ENCODE measurements at regions not wholly inside any gene's neighbourhood (a gene's known extent, or its start where the extent isn't known, plus 50 kb on each side); places are given as distances from the start of the nearest gene placed in this dataset.
"Not testable (repeated sequence)": the region's sequence is repeated elsewhere in the genome, so short reads cannot be mapped to it uniquely, and the experiment has no call there.

- ATAC-seq (no peak), DNase-seq (ENCODE audit: low spot score) (no peak)
These were observed 896.5 kb upstream of the PABPC4L start for GRCh38 chr4:135098061-135098460.

GRCh38 chr4:135073389-135073788 lies 871.8 kb upstream of the PABPC4L start:
- no peak for ATAC-seq
- no peak for DNase-seq (ENCODE audit: low spot score)

GRCh38 chr4:135072553-135072952 lies 871.0 kb upstream of the PABPC4L start:
- DNase-seq (ENCODE audit: low spot score) = no peak
- ATAC-seq = no peak

- ATAC-seq = no peak
- DNase-seq (ENCODE audit: low spot score) = no peak
These were observed 863.8 kb upstream of the PABPC4L start for GRCh38 chr4:135065366-135065765.

- no peak for DNase-seq (ENCODE audit: low spot score)
- no peak for ATAC-seq
These were observed 848.6 kb upstream of the PABPC4L start for GRCh38 chr4:135050086-135050717.

DNA sequence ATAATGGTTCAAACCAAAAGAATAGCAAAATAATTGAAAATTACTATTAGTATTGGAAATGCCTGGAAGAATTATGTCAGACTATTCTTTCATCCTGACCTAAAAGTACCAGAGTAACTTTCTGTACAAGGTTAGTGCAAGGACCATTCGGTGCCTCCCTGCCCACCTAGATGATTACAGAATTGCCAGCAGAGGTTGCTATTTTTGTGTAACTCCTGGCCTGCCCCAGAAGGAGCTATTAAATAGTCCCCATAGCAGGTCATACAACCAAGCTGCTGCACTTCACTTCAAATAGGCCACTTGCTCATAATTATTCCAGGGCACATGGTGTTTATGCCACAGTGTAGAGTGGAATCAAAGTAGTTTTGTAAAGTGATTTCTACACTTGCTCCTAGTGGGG lies 831.1 kb upstream of the PABPC4L start:
- no peak for DNase-seq (ENCODE audit: low spot score)

GRCh38 chr4:135015771-135016170 lies 814.2 kb upstream of the PABPC4L start:
- ATAC-seq (no peak), DNase-seq (ENCODE audit: low spot score) (no peak)

More for the DNA sequence above, 831.1 kb upstream of the PABPC4L start:
- ATAC-seq = no peak

GRCh38 chr4:135007400-135007799 lies 805.8 kb upstream of the PABPC4L start:
- no peak for DNase-seq (ENCODE audit: low spot score)
- no peak for ATAC-seq

DNA sequence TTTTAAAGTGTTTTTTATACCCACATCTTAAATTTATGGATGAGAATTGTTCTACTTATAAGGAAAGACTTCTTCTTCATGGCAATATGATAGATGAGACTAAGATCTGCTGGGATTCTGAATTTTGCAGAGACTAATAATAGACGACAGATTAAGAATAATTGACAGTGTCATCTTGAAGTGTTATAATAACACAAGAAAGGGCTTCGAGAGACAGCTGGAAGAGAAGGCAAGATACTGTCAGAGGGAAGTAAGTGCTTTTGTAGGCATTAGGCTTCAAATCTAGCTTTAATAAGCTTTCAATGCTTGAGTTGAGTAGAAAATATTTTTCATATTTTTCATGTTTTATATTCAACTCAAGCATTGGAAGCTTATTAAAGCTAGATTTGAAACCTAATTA lies 797.6 kb upstream of the PABPC4L start:
- no peak for ATAC-seq
- DNase-seq (ENCODE audit: low spot score) = no peak

DNA sequence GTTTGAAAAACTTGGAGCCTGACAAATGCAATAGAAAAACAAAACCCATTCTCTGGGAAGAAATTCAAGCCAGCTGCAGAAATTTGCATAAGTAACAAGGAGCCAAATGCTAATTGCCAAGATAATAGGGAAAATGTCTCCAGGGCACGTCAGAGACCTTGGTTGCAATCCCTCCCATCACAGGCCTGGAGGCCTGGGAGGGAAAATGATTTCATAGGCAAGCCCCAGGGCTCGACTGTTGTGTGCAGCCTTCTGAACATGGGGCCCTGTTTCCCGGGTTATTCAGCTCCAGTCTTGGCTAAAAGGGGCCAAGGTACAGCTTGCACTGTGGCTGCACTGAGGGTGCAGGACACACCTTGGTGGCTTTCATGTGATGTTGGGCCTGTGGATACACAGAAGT lies 760.4 kb upstream of the PABPC4L start:
- ATAC-seq (no peak), DNase-seq (ENCODE audit: low spot score) (no peak)

DNA sequence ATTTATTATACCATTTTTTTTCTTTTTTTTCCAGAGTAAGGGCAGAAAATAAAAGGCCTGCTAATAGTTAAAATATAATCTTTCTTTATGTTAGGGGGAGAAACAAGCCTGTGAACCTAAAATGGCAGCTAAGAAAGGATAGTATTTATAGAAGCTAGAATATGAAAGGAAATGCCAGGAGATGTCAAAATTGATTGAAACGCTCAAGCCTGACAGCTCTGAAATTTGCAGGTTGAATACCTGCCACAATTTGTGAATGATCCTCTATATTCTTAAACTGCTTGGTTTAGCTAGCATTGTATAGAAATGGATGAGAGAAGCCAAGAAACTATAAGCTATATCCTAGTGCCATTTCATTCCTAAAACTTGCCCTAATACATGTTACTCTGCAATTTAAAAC lies 757.3 kb upstream of the PABPC4L start:
- no peak for ATAC-seq
- DNase-seq (ENCODE audit: low spot score) = no peak

GRCh38 chr4:134955059-134955458 lies 753.5 kb upstream of the PABPC4L start:
- no peak for DNase-seq (ENCODE audit: low spot score)
- ATAC-seq = no peak

DNA sequence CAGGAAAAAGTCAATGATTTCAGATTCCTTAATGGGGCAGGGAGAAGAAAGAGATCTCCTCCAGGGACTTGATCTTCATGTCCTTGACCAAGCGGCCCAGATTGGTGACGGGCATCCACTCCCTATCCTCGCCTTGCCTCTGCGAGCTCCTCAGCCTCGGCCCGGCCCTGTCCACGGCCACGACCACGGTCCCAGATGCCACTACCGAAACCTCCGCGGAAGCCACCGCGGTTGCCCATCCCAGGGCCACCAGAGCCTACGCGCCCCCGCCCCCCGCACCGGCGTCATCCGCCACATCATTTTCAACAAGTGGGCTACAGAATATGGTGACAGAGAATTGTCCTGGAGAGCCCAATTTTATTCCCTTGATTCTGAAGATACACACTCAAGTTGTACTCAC lies 751.2 kb upstream of the PABPC4L start:
- no peak for ATAC-seq
- DNase-seq (ENCODE audit: low spot score) = no peak

DNA sequence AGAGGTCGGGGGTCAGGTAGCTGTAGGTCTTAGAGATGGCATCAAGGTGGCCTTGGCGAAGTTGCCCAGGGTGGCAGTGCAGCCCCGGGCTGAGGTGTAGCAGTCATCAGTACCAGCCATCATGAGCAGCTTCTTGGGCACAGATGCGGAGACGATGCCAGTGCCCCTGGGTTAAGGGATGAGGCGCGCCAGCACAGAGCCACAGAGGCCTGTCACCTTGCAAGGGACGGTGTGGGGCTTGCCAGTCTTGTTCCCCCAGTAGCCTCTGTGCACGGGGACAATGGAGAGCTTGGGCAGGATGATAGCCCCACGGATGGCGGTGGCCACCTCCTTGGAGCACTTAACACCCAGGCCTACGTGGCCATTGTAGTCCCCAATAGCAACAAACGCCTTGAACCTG lies 750.7 kb upstream of the PABPC4L start:
- ATAC-seq (no peak), DNase-seq (ENCODE audit: low spot score) (no peak)

DNA sequence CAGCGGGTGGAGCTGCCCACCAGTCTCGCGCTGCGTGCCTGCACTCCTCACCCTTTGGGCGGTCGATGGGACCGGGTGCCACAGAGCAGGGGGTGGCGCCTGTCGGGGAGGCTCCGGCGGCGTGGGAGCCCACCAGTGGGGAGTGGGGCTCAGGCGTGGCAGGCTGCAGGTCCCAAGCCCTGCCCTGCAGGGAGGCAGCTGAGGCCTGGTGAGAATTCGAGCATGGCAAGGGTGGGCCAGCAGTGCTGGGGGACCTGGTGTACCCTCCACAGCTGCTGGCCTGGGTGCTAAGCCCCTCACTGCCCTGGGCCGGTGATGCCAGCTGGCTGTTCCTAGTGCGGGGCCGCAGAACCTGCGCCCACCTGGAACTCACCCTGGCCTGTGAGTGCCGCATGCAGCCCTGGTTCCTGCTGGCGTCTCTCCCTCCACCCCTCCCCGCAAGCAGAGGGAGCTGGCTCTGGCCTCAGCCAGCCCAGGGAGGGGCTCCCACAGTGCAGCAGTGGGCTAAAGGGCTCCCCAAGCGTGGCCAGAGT lies 746.6 kb upstream of the PABPC4L start:
- DNase-seq (ENCODE audit: low spot score) (no peak), ATAC-seq (no peak)

GRCh38 chr4:134944115-134944514 lies 742.5 kb upstream of the PABPC4L start:
- ATAC-seq = no peak
- DNase-seq (ENCODE audit: low spot score) = no peak

GRCh38 chr4:134936014-134936413 lies 734.4 kb upstream of the PABPC4L start:
- ATAC-seq = no peak

DNA sequence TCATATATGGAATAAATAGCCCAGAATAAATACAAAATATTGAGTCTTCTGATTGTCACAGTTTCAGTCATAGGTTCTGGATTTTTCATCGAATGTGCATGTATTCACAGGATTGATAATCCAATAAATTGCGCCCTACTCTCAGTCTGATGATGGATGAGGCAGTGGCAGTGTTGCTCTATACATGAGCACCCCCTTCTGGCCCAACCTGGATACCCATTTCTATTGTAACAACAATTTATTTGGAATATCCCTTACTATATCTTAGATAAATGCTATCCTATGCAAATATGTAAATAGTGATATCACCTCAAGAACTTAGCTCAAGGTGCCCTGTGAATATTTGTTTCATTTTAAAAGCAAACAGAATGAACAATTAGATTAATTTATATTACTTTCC lies 733.7 kb upstream of the PABPC4L start:
- ATAC-seq = no peak
- no peak for DNase-seq (ENCODE audit: low spot score)

More at GRCh38 chr4:134936014-134936413, 734.4 kb upstream of the PABPC4L start:
- no peak for DNase-seq (ENCODE audit: low spot score)

GRCh38 chr4:134934036-134934808 lies 732.6 kb upstream of the PABPC4L start:
- DNase-seq (ENCODE audit: low spot score) (no peak), ATAC-seq (no peak)

DNA sequence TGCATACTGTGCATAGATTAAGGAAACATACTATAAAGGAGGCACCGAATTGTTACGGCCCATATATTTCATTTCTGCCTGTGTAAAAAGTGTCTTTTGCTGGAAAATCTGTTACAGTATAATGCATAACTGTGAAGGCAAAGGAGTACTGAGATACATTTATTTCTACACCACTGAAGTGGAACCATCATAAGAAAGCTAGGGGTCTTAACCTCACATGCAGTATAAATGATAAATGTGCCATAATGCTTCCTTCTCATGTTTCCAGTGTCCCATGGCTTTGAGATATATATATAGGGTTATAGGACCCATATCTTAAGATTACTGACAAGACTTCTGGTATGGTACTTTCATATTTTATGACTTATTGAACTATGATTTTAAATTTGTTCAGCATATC lies 713.8 kb upstream of the PABPC4L start:
- DNase-seq (ENCODE audit: low spot score) (no peak), ATAC-seq (no peak)

DNA sequence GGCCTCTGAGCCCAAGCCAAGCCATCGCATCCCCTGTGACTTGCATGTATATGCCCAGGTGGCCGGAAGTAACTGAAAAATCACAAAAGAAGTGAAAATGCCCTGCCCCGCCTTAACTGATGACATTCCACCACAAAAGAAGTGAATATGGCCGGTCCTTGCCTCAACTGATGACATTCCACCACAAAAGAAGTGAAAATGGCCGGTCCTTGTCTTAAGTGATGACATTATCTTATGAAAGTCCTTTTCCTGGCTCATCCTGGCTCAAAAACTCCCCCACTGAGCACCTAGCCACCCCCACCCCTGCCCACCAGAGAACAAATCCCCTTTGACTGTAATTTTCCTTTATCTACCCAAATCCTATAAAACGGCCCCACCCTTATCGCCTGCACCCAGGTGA lies 712.7 kb upstream of the PABPC4L start:
- ATAC-seq; DNase-seq (ENCODE audit: low spot score): not testable (repeated sequence)

DNA sequence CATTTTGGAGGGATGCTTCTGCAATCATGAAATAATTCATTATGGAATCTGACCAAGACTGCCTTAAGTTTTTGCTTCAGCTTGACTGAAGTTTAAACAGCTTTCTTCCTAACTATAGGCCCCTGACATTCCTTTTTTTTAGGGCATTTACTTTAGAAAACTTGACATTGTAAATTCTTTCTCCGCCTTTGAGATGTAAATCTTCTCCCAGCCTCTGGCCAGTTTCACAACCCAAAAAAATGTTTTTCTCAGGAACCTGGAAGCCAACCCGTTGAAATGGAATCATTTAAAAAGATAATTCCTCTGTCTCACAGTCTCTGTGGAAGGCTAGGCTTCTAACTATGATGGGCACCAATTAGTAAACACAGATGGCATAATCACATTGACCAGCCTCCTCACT lies 710.4 kb upstream of the PABPC4L start:
- DNase-seq (ENCODE audit: low spot score) (no peak), ATAC-seq (no peak)

All from left lobe of liver (tissue), 2 donors.